ENCODE measurements at regions not wholly inside any gene's neighbourhood (a gene's known extent, or its start where the extent isn't known, plus 50 kb on each side); places are given as distances from the start of the nearest gene placed in this dataset.

GRCh38 chr2:14760169-14760568 is 127.7 kb downstream of the LRATD1 start:
- no peak for TF ChIP-seq ZNF462 (CRISPR knock-in tag; IDR thresholded peaks at IDR 0.05)
- no peak for TF ChIP-seq ETS1 (IDR thresholded peaks at IDR 0.05)
- TF ChIP-seq JUNB (IDR thresholded peaks at IDR 0.05; ENCODE audit: unreplicated experiment), result no peak
- TF ChIP-seq REST (IDR thresholded peaks at IDR 0.05; ENCODE audit: unreplicated experiment), result no peak
- TF ChIP-seq ZNF331 (CRISPR knock-in tag; IDR thresholded peaks at IDR 0.05; ENCODE audit: low read depth), result no peak
- TF ChIP-seq EZH2 (IDR thresholded peaks at IDR 0.05; ENCODE audit: low read depth, unreplicated experiment), result no peak
- no peak for TF ChIP-seq CTCF (conservative IDR thresholded peaks at IDR 0.05; ENCODE audit: low read depth in 2 of 2)
- no peak for TF ChIP-seq STAT1 (IDR thresholded peaks at IDR 0.05; ENCODE audit: unreplicated experiment)
- TF ChIP-seq EZH2phosphoT487 (IDR thresholded peaks at IDR 0.05; ENCODE audit: unreplicated experiment), result no peak
- no peak for TF ChIP-seq CREB1 (CRISPR knock-in tag; IDR thresholded peaks at IDR 0.05; ENCODE audit: low read depth)
- TF ChIP-seq NANOG (IDR thresholded peaks at IDR 0.05; ENCODE audit: borderline replicate concordance), result no peak
- no peak for TF ChIP-seq POLR2AphosphoS5 (IDR thresholded peaks at IDR 0.05; ENCODE audit: low read depth)
- no peak for TF ChIP-seq ZNF114 (CRISPR knock-in tag; IDR thresholded peaks at IDR 0.05)
- Histone ChIP-seq H3K9me2 (ENCODE audit: insufficient read depth) (no peaks in the 10 kb centered on the region), H3K27ac (ENCODE audit: low read depth) (no peak overlapping the region), H3K4me2 (no peak overlapping the region), H3K79me2 (replicated peaks; ENCODE audit: insufficient read depth) (no peaks in the 10 kb centered on the region), H3K4me1 (ENCODE audit: insufficient read depth) (no peaks in the 10 kb centered on the region), H3K27me3 (ENCODE audit: insufficient read depth) (no peaks in the 10 kb centered on the region), H3K36me3 (ENCODE audit: insufficient read depth) (no peaks in the 10 kb centered on the region), H2AFZ (no peak overlapping the region), H4K20me1 (replicated peaks; ENCODE audit: insufficient read depth) (no peaks in the 10 kb centered on the region), H3F3A (replicated peaks; ENCODE audit: low read depth) (no peaks in the 10 kb centered on the region), H3K4me3 (no peak overlapping the region)
- Mint-ChIP-seq H3K36me3 (ENCODE audit: low read depth) (no peaks in the 10 kb centered on the region), H3K27ac (no peak overlapping the region), H3K27me3 (ENCODE audit: insufficient read depth, low read depth, poor library complexity) (peaks cover 6% of the 10 kb centered on the region), H3K4me1 (no peaks in the 10 kb centered on the region), H3K9me3 (no peaks in the 10 kb centered on the region), H3K4me3 (no peak overlapping the region)
- DNase-seq (ENCODE audit: low spot score) (no peak), ATAC-seq (no peak)

All from GM23338 (cell line).